Uterus (tissue), 3 donors: ENCODE measurements at regions not wholly inside any gene's neighbourhood (a gene's known extent, or its start where the extent isn't known, plus 50 kb on each side); places are given as distances from the start of the nearest gene placed in this dataset.

Experiments
- DNase-seq, 2 donors: peaks; one replicate each; pipeline ENCODE4 v3.0.0-alpha.2; 2019 to 2020
- H3K27ac ChIP-seq, 2 donors: fragments of 200-600 bp; sonication (generic); 1 replicate in 1 of 2; 2 replicates in 1 of 2; pipeline ENCODE4 v1.5.1; 2016 to 2018
- H3K27me3 ChIP-seq, 2 donors: fragments of 200-600 bp; sonication (generic); one replicate each; pipeline ENCODE4 v1.5.1; 2018 to 2019; ENCODE audit warnings: control low read depth in 1 of 2
- H3K36me3 ChIP-seq, 2 donors: fragments of 200-600 bp; sonication (generic); one replicate each; pipeline ENCODE4 v1.5.1; 2019; ENCODE audit warnings: control low read depth in 1 of 2
- H3K4me1 ChIP-seq, 2 donors: fragments of 200-600 bp; sonication (generic); one replicate each; pipeline ENCODE4 v1.5.1; 2018 to 2019; ENCODE audit warnings: control low read depth in 1 of 2
- H3K4me3 ChIP-seq, 2 donors: fragments of 200-600 bp; sonication (generic); 1 replicate in 1 of 2; 2 replicates in 1 of 2; pipeline ENCODE4 v1.5.1; 2018 to 2019; ENCODE audit warnings: mild to moderate bottlenecking in 1 of 2
- H3K9me3 ChIP-seq, 2 donors: fragments of 200-600 bp; sonication (generic); one replicate each; pipeline ENCODE4 v1.5.1; 2019; ENCODE audit warnings: control low read depth in 1 of 2
- CTCF ChIP-seq, 4 experiments: fragments of 200-600 bp in 2 of 4; fragments of 450-650 bp in 2 of 4; sonication (generic) in 2 of 4; IDR thresholded peaks; one replicate each; pipeline ENCODE4 v1.5.1; 2016 to 2019; ENCODE audit warnings: antibody characterized with exemption in 4 of 4, mild to moderate bottlenecking in 2 of 4, moderate library complexity in 1 of 4
- POLR2A ChIP-seq, 2 donors: fragments of 450-650 bp; IDR thresholded peaks; one replicate each; pipeline ENCODE4 v1.6.1; 2016; ENCODE audit warnings: antibody characterized with exemption in 2 of 2, mild to moderate bottlenecking in 1 of 2, moderate library complexity in 1 of 2
- intact Hi-C: fragments of 100-400 bp; cut with DNase I; formaldehyde crosslinking; loops from one replicate; pipeline ENCODE4 v1.15.1; 2023; ENCODE audit warnings: low total_unique reads
- donor health status: DM: yes; HTN: yes; CAD: no.

- Histone ChIP-seq H3K4me1 (no peaks in the 10 kb centered on the region), H3K36me3 (no peaks in the 10 kb centered on the region), H3K27ac (no peak overlapping the region), H3K27me3 (no peaks in the 10 kb centered on the region), H3K9me3 (no peaks in the 10 kb centered on the region), H3K4me3 (no peak overlapping the region)
- no peak for DNase-seq
- TF ChIP-seq CTCF (IDR thresholded peaks at IDR 0.05): no peak
- no peak for TF ChIP-seq POLR2A (IDR thresholded peaks at IDR 0.05)
- intact Hi-C loops: no loop called here
Measured at GRCh38 chr5:38182991-38183390, 75.4 kb upstream of the EGFLAM start.

DNA sequence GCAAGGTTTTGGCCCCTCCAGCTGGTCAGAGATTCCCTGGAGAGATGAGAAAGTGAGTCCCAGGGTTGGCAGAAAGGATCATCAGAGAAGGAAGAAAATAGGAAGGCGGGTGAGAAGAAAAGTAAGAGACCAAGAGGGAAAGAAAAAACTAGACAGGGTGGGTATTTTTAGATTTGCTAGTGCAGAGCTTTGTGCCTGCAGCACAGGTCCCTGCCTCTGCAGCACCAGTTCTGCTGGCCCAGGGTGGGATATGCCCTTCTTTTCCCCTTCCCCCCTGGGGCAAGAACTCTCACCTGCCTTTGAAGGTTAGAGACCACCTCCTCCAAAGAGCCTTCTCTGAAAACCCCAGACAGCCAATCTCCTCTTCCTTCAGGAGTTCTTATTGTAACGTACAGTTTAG is 90.3 kb upstream of the EGFLAM start:
- TF ChIP-seq POLR2A (IDR thresholded peaks at IDR 0.05): no peak
- TF ChIP-seq CTCF (IDR thresholded peaks at IDR 0.05): no peak
- no peaks in the 10 kb centered on the region for H3K9me3 ChIP-seq
- no peak overlapping the region for H3K27ac ChIP-seq
- H3K27me3 ChIP-seq: no peaks in the 10 kb centered on the region
- DNase-seq: no peak
- no peak overlapping the region for H3K4me3 ChIP-seq
- H3K4me1 ChIP-seq: no peaks in the 10 kb centered on the region
- intact Hi-C loops: no loop called here
- H3K36me3 ChIP-seq: no peaks in the 10 kb centered on the region

DNA sequence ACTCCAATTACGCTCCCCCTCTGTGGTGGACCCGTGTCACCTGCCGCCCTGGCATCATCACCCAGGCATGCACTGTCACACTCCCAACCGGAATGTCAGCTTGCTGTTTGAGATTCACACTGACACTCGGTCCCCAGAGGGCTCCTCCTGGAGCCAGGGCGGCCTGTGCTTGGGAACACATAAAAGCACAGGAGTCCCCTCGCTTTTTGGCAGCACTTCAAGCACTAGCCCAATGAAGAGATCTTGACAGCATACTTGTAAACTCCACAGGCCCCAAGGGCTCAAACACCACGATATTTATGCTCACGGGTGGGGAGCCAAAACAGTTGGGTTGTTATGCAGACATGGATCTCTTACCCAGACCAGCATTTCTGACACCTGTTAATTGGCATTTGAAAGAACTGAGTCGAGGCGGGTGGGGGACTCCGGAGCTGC is 90.8 kb upstream of the EGFLAM start:
- Histone ChIP-seq H3K27me3 (no peaks in the 10 kb centered on the region), H3K4me3 (no peak overlapping the region), H3K27ac (no peak overlapping the region), H3K36me3 (no peaks in the 10 kb centered on the region), H3K4me1 (no peaks in the 10 kb centered on the region), H3K9me3 (no peaks in the 10 kb centered on the region)
- no peak for DNase-seq
- intact Hi-C loops: no loop called here
- no peak for TF ChIP-seq POLR2A (IDR thresholded peaks at IDR 0.05)
- no peak for TF ChIP-seq CTCF (IDR thresholded peaks at IDR 0.05)

DNA sequence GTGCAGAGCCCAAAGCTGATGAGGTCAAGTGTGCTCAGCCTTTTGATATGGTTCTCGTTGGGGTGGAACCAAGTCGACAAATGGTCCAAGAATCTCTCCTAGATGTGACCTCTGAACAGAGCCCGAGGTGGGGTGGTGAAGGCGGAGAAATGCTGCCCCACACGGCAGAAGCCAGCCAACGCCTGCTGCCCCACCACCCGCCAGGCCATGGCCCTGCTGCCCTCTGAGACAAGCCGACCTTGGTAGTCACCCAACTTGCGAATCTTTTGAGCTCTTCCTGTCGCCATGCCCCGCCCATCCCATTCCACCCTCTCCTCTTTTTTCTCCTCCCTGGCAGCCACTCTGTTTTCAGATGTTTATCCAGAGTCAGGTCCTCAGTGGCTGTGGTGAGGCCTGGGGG is 91.5 kb upstream of the EGFLAM start:
- intact Hi-C loops: no loop called here
- H3K27me3 ChIP-seq: no peaks in the 10 kb centered on the region
- H3K9me3 ChIP-seq: no peaks in the 10 kb centered on the region
- H3K36me3 ChIP-seq: no peaks in the 10 kb centered on the region
- H3K4me3 ChIP-seq: no peak overlapping the region
- TF ChIP-seq CTCF (IDR thresholded peaks at IDR 0.05) (no peak), POLR2A (IDR thresholded peaks at IDR 0.05) (no peak)
- no peak for DNase-seq
- no peaks in the 10 kb centered on the region for H3K4me1 ChIP-seq
- no peak overlapping the region for H3K27ac ChIP-seq

GRCh38 chr5:38165435-38165834 is 92.9 kb upstream of the EGFLAM start:
- intact Hi-C loops: no loop called here
- Histone ChIP-seq H3K4me3 (no peak overlapping the region), H3K4me1 (no peaks in the 10 kb centered on the region), H3K36me3 (no peaks in the 10 kb centered on the region), H3K9me3 (no peaks in the 10 kb centered on the region), H3K27ac (no peak overlapping the region), H3K27me3 (no peaks in the 10 kb centered on the region)
- TF ChIP-seq POLR2A (IDR thresholded peaks at IDR 0.05) (no peak), CTCF (IDR thresholded peaks at IDR 0.05) (no peak)
- DNase-seq: no peak
